ENCODE measurements at regions not wholly inside any gene's neighbourhood (a gene's known extent, or its start where the extent isn't known, plus 50 kb on each side); places are given as distances from the start of the nearest gene placed in this dataset.

- TF ChIP-seq CTCF (IDR thresholded peaks at IDR 0.05; ENCODE audit: low read depth, low read length, poor library complexity, severe bottlenecking): no peak
- no peak for TF ChIP-seq EZH2phosphoT487 (IDR thresholded peaks at IDR 0.05; ENCODE audit: borderline replicate concordance, low read length)
Observed at GRCh38 chr12:97276661-97277429, 185.8 kb upstream of the RMST start.

Measured in DOHH2 (cell line).